GM19452 (cell line): ENCODE measurements at regions not wholly inside any gene's neighbourhood (a gene's known extent, or its start where the extent isn't known, plus 50 kb on each side); places are given as distances from the start of the nearest gene placed in this dataset.

ENCODE experiments used
- ATAC-seq: cut with Tn5 transposase; IDR thresholded peaks from one replicate; pipeline ENCODE4 v1.9.1; 2021; ENCODE audit not compliant: unreplicated experiment

DNA sequence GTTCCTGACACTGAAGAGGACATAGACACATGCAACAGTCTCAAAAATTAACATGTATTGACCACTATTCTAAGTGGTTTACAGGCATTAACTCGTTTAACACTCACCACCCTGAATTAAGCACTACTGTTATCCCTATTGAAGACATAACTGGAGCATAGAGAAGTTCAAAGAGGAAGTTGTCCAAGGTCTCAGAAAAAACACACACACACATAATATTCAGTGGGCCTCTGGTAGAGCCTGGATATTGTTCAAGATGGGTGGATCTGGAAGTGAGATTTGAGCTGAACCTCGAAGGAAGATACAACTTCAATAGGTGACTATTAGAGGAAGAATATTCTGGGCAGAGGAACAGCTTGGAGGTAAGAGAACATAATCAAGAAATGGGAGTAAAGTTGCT lies 334.9 kb downstream of the HNRNPD start:
- no peak for ATAC-seq

DNA sequence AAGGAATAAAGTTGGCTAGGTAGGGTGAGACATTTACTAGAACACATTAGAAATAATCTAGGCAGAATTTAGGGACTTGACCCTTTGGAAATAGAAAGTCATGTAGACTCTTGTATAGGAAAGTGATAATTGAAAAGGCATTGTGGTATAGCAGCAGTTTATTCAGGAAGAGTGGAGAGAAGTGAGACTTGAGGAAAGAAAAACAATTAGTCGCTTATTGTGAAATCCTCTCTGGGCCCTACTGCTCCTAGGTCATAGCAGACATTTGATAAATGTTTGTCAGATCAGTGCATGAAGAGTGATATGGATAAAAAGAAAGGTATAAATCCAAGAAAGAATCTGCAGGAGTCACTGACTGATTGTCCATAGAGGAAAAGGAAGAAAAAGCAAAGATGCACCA lies 337.6 kb downstream of the HNRNPD start:
- no peak for ATAC-seq

DNA sequence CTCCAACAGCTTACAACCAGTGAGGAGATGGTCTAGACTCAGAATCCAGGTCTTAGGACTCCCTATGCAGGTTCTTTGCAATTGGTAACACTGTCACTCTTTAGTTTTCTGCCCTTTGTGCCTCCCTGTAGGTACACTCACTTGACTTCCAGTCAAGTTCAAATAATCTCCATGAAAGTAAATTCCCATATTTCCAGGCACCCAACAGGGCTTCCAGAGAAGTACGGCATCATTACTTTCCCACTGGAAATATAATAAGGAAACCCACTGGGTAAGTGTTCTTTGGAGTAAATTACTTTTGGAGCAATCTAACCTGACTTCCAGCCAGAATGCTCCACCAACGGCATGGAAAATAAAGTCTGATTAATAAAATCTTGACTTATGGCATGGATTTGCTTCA lies 338.9 kb downstream of the HNRNPD start:
- ATAC-seq, result no peak

DNA sequence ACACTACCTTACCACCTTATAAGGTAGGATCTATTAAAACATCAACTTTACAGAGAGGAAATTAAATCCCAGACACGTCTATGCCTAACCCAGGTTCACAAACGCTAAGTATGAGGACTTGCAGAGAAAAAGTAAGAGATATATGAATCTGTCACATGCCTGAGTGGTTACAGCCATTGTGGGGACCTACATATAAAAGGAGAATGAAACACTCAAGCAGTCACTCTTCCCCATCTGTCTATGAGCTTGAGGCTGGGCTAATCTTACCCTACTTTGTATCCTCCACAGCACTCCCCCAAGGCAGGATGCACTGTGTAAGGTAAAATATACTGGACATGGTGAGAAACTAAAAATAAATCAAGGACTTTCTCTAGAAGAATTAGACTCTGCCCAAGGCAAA lies 339.9 kb downstream of the HNRNPD start:
- no peak for ATAC-seq

DNA sequence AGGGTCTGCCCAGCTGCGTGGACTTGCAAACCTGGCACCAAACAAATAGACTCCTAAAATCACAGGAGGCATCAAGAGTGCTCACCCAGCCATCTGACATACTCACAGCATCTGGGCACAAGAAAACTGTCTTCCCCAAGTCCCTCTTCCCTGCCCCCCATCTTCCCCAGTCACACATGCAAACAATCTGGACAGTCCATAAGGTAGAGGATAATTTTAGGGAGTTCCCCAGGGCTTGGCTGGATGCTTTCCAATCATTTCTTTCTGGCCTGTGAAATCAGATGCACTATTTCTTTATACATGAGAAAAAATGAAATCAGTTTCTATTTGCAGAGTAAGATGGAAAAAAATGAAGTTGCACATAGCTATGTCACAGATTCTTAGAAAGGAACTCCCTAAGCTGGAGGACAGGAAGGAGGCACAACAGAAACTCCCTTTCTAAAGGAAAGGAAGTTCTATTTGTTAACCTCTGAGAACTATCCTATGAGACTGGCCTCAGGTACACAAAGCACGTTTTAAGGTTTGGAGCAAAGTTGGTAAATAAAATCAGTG lies 342.3 kb downstream of the HNRNPD start:
- no peak for ATAC-seq

DNA sequence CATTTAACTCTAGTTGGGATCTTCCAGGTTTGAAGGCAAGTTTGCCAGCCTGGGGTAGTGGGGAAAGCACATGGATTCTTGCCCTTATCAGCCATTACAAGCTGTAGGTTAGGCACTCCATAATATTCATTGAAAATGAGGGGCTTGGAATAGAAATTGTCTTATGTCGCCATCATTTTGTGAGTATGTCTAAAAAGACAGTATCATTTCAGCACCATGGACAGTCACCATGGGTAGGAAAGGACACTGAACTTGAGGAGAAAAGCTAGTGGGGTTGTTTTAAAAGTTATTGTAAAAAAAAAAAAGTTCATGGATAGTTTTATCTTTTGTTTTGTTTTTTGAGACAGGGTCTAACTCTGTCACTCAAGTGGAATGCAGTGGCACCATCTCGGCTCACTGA lies 356.1 kb downstream of the HNRNPD start:
- ATAC-seq, result no peak

DNA sequence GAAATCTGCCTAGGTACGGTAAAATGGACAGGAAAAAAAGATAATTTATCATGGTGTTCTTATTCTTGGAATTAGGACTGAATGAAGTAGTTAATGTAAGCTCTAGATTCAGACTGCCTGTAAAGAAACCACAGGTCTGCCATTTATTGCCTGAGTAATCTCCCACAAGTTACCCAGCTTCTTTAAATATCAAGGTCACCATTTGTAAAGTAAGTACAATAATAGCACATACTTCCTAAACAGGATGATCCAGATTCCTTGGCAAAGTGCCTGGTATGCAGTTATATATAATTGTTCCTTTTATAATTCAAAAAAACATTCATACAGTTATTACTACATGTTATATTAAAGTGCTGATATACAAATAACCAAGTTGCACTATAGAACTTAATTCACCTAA lies 368.6 kb downstream of the HNRNPD start:
- ATAC-seq, result no peak

DNA sequence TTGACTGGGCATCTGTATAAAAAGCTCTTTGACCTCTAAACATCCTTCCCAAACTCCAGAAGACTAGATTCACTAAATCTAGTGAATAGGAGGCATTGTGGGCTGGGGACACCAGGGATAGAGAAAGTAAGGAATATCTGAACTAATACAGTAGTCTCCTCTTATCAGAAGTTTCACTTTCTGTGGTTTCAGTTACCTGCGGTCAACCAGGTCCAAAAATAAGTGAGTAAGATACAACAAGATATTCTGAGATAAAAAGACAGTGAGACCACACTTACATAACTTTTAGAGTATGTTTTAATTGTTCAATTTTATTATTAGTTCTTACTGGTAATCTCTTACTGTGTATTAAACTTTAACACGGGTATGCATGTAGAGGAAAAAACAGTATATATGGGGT lies 376.5 kb downstream of the HNRNPD start:
- no peak for ATAC-seq

DNA sequence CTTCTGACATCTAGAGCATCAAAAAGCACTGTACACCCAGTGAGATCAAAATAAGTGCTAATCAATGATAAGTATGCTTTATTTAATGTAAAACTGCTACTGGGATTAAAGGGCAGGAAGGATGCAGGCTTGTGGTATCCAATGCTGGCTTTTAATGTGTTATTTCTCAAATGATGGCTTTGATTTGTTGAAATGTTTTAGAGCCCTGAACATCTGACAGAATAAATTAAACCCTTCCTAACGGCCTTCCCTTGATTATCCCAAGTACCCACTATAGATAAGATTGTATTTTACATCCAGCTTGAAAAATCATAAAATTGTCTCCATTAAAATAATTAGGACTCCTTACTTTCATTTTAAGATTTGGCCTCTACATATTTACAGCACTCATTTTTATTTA lies 382.9 kb downstream of the HNRNPD start:
- no peak for ATAC-seq

DNA sequence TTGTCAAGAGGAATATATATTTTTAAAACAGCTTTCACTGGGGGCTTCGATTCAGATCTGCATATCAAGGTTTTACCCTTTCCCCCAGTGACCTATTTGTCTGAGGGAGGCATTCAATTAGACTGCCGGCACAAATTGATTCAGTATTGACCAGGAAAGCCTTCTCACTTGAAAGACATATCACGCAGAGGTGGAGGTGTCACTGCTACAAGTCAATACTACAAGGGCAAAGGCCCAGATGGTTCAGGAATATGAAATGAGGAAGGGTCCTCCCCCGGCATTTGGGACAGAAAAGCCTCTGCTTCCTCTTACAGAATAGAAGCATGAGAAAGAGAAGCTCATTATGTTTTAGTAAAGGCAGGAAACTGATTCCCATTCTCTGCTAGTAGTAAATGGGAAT lies 383.6 kb downstream of the HNRNPD start:
- no peak for ATAC-seq

DNA sequence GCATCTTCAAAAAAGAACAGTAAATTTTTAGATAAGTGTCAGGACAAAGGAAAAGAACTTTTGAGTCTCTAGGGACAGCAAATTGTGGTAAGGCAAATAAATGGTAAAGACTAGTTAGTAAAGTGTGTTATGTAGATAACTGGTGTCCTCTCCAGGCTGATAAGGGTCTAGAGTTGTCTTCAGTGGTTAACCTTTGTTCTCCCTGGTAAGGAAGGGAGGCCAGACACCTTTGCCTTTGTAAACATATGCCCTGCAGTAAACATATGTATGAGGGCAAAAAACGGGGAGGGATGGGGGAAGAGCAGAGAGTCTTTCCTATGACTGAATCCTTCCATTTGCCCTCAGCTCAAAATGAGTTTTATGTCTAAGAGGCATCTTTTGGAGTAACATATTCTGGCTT lies 384.6 kb downstream of the HNRNPD start:
- ATAC-seq, result no peak

DNA sequence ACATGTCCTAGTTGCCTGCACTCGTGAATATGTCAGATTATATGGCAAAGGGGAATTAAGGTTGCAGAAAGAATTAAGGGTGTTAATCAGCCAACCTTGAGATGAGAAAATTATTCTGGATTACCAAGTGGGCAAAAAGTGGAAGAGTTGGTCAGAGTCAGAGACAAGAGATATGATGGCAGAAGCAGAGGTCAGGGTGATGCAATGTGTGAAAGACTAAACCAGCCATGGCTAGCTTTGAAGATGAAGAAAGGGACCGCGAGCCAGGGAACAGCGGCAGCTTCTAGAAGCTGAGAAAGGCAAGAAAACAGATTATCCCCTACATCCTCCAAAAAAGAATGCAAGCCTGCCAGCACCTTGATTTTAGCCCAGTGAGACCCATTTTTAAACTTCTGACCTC lies 385.6 kb downstream of the HNRNPD start:
- no peak for ATAC-seq

DNA sequence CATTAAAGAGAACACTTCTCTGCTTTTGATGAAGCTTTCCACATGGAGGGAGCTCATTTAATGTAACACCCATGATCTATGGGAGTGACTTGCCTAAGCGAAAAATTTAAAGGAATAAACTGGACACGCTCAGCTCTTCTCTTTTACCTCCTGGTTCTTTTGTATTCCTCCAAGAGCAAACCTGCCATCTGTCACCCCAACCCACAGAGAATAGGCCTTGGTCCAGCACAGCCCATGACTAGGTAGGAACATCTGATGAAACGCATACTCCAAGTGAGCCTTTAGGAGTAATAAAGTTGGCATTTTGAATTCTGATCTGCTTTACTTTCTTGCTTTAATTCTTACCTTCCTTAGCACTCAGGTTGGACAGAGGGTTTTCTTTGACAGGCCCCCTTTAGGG lies 389.0 kb downstream of the HNRNPD start:
- no peak for ATAC-seq

DNA sequence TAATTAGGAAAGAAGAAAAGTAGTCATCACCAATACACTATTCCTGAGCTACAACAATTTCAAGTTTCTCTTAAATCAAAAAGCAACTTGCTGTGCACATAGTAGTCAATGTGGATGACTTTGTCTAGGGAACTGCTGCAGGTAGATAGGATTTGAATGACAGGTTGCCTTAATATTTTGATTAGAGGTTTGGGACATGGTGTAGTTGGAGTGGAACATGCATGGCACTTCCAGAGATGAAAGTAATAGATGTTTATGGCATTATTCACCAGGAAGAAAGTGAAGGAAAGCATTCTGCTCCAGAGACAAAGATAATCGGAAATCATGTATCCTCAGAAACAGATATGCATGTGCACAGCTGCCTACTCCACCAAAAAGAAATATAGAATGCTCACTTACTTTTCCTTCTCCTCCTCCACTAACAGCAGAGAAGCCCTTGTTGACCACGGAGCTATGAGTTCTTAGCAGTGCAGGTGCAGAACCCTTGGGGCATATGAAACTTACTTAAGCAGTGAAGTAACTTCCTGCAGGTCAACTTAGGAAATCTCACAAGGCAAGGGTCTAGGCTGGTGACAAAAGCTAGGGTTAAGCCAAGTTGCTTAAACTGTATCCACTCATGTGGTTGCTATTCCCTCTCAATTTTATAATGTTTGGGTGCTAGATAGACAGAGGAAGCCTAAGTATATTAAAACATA lies 390.8 kb downstream of the HNRNPD start:
- no peak for ATAC-seq

DNA sequence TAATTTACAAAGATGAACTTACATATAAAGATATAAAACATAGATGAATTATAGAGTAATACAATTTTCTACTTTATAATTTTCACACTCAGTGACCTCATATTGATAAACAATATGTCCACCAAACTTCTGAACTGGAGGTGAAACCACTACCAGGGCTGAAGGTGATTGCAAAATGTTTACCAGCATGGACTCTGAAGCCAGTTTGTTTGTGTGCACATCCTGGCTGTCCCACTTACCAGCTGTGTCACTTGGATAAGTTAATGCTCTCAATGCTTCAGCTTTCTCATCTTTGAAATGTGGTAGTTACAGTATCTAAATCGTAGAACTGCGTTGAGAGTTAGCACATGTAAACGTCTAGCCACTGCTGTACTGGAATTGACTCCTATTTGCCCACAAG lies 392.6 kb downstream of the HNRNPD start:
- ATAC-seq, result no peak

DNA sequence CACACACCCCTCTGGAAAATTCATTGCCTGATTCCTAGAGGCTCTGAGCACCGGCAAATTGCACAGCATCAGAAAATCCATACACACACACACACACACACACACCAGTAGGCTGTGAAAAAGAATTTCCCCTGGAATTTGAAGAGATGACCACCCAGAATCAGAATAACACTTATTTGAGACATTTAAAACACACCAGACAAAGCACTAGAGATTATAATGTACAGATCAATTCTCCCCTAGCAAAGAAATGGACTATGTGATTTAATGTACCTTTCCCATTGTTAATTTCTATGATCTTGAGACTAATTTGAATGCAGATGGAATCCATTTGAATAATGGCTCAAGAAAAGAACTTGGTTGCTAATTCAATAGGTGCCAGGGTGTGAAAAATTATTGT lies 399.3 kb downstream of the HNRNPD start:
- ATAC-seq, result no peak

DNA sequence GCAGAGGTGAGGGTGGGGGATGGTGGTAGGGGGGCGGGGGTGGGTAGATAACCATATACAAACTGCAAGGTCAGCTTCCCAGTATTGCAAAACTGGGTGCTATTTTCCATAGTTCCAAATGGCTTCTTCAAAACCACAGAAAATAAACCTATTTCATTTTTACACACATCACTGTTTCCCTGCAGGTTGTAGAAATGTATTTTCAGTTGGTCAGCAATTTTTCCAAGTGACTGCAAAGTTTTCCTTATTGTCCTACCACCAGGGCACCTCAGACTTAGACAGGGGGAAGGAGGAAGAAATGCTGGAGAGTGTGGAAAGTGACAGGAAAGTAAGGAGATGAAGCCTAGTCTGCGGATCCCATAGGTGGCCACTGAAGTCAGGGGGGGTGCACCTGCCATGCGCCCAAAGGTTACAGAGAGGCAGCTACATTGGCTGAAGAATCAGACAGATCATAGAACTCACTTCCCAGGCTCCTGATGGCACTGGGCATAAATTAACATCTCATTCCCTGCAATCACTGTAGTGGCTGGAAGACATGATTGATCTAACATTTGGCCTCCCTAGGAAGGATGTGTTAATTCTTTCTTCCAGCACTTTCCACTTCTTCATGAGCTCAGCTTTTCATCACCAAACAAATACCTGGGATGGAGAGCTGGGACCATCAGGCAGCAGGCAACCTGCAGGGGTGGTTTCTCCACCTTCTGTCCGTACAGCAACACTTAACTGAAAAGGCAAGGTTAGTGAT lies 402.0 kb downstream of the HNRNPD start:
- ATAC-seq, result no peak

DNA sequence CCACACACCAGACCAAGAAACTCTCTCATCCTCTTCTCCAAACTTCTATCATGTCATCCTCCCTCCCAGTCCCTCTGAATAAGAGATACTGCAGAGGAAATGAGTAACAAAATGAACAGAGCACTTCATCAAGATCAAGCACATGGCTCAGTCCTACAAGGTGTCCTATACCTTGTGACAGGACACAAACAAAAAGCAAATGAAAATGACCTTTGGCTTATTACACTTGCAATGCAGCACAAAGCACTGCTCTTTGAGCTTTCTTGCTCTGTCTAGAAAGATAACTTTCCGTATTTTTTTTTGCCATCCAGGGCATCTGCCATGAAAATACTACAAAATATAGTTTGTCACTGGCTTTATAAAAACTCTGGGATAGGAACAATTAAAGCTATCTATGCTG lies 402.7 kb downstream of the HNRNPD start:
- ATAC-seq, result no peak

DNA sequence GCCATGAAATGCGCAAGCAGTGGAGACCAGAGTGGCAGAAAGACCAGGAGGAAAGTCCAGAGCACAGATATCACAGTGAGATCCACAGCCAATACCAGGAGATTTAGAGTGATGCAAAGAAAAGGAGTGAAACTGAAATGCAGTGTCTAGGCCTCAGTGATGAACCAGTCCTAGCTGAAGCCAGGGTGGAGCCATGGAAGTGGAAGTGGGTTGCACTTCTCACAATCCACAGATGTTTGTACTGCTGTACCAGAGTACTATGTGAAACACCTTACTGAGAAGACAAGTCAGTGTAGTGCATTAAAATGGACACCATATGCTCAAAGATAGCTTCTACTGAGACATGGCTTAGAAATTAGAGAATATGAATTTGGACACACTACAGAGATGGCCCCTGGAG lies 403.3 kb downstream of the HNRNPD start:
- ATAC-seq, result no peak

DNA sequence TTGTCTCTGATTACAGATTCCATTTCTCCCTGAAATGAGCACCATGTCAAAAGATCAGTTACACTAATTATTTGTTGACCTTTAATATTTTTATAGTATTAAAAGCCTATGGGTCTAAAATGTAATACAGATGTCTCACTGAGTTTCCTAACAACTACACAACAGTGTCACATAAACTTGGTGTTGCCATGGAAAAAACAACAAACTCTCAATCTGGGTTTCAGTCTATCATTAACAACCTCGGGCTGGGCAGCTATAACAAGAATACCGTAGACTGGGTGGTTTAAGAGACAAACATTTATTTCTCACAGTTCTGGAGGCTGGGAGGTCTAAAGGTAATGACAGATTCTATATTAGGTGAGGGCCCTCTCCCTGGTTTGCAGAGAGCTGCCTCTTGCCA lies 407.1 kb downstream of the HNRNPD start:
- ATAC-seq, result no peak

DNA sequence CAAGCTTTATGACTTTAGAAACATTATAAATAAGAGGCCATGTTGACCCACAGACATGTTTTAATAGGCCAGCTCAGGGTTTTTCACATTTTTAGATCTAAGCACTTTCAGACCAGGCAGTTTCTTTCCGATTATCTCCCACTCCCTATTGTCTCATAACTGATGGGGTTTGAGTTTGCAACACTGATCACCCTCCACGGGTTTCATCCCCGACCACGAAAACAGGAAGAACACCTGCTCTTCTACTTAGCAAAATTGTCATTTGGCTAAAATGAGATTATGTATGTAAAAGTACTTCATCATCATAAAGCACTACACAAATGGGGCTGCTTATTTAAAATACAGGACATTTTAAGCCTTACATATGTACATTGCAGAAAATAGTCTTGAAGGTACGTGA lies 407.9 kb downstream of the HNRNPD start:
- ATAC-seq, result no peak

DNA sequence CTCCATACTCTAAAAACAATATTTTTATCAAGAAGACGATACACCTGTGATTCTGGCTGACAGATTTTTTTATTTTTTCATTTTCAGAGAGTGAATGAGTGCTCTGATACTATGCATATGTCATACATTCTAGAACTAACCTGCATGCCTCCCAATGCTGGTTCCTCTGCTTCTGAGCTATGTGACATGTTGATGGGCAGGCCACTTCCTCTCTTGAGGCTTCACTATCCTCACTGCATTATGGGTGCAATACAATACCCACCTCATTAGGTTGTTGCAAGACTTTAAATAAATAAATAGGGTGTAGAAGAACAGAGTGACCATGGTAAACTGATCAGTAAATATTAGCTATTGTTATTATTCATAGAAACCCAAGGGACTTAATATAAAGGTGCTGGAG lies 408.3 kb downstream of the HNRNPD start:
- no peak for ATAC-seq

DNA sequence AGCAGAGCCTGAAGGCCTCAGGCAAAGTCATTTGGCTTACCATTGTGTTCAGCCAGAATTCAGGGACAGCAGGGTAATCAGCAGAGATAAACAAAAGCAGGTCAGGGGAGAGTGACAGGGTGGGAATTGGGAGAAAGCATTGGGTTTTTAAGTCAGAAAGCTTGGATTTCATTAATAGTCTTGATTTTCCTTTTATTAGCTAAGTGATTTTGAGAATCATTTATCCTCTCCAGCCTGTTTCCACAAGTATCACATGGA lies 410.1 kb downstream of the HNRNPD start:
- ATAC-seq, result no peak
